GM13976 (cell line): ENCODE measurements at regions not wholly inside any gene's neighbourhood (a gene's known extent, or its start where the extent isn't known, plus 50 kb on each side); places are given as distances from the start of the nearest gene placed in this dataset.

Experiments used
- DNase-seq: peaks from one replicate; pipeline ENCODE4 v3.0.0; 2012; ENCODE audit warnings: low spot score
- CTCF ChIP-seq: IDR thresholded peaks from 2 replicates; pipeline ENCODE4 v1.5.1; 2012; ENCODE audit warnings: borderline replicate concordance, mild to moderate bottlenecking; ENCODE audit not compliant: insufficient read depth; ENCODE audit errors: extremely low read depth, missing control alignments, control extremely low read depth
- in situ Hi-C: fragments of 300-500 bp; cut with MboI; formaldehyde crosslinking; loops from one replicate; pipeline ENCODE4 v1.12.0; 2022; ENCODE audit warnings: low sequenced_read_pairs, mixed read lengths, inconsistent platforms; ENCODE audit not compliant: unreplicated experiment

- no peak for TF ChIP-seq CTCF
- in situ Hi-C loops, result no loop called here
- no peak for DNase-seq
Measured at GRCh38 chr1:38352869-38353268, 306.3 kb upstream of the POU3F1 start.

- no peak for TF ChIP-seq CTCF
- in situ Hi-C loops, result no loop called here
- no peak for DNase-seq
Measured at GRCh38 chr1:38347446-38348175, 301.0 kb upstream of the POU3F1 start.

GRCh38 chr1:38344716-38345115 is 298.1 kb upstream of the POU3F1 start:
- no peak for TF ChIP-seq CTCF

GRCh38 chr1:38341694-38342093 is 295.1 kb upstream of the POU3F1 start:
- in situ Hi-C loops, result no loop called here
- DNase-seq, result no peak
- no peak for TF ChIP-seq CTCF

More at GRCh38 chr1:38344716-38345115, 298.1 kb upstream of the POU3F1 start:
- no peak for DNase-seq
- in situ Hi-C loops, result no loop called here

GRCh38 chr1:38340409-38340808 is 293.8 kb upstream of the POU3F1 start:
- in situ Hi-C loops, result no loop called here
- TF ChIP-seq CTCF, result no peak

GRCh38 chr1:38337711-38338110 is 291.1 kb upstream of the POU3F1 start:
- in situ Hi-C loops, result no loop called here
- no peak for TF ChIP-seq CTCF
- no peak for DNase-seq

More at GRCh38 chr1:38340409-38340808, 293.8 kb upstream of the POU3F1 start:
- no peak for DNase-seq
